T-helper 1 cell treated with Interleukin-12 subunit alpha and Interleukin-12 subunit beta and Interleukin-4 antibody, amounts not matched to agents 30 μg/mL and 1 μg/mL, for 36 hours (primary cell): ENCODE measurements at regions not wholly inside any gene's neighbourhood (a gene's known extent, or its start where the extent isn't known, plus 50 kb on each side); places are given as distances from the start of the nearest gene placed in this dataset.

Source experiments
- H3K27ac Mint-ChIP-seq: one replicate; pipeline ENCODE4 v1.8.0; 2021; ENCODE audit warnings: mild to moderate bottlenecking, mixed read lengths
- H3K27me3 Mint-ChIP-seq: one replicate; pipeline ENCODE4 v1.8.0; 2021; ENCODE audit warnings: low read depth, mixed read lengths
- H3K36me3 Mint-ChIP-seq: one replicate; pipeline ENCODE4 v1.8.0; 2021; ENCODE audit warnings: low read depth, mixed read lengths
- H3K4me1 Mint-ChIP-seq: one replicate; pipeline ENCODE4 v1.8.0; 2021; ENCODE audit warnings: low read depth, mixed read lengths
- H3K4me3 Mint-ChIP-seq: one replicate; pipeline ENCODE4 v1.8.0; 2021; ENCODE audit warnings: mild to moderate bottlenecking, moderate library complexity, mixed read lengths
- H3K9me3 Mint-ChIP-seq: one replicate; pipeline ENCODE4 v1.8.0; 2021; ENCODE audit warnings: mixed read lengths

DNA sequence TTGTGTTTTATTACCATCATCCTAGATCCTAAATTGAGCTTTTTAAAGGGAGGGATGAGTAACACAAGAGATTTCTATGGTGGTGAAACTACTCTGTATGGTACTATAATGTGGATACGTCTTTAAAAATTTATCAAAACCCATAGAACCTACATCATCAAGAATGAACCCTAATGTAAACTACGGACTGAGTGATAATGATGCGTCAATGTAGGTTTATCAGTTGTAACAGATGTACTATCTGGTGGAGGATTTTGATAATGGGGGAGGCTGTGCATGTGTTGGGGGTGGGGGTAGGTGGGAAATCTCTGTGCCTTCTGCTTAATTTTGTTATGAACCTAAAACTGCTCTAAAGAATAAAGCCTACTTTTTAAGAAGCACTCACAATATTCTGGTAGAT is 724.1 kb upstream of the SOX9 start:
- Mint-ChIP-seq H3K9me3 (peaks cover 12% of the 10 kb centered on the region), H3K4me1 (no peaks in the 10 kb centered on the region), H3K27ac (no peak overlapping the region), H3K27me3 (no peaks in the 10 kb centered on the region), H3K4me3 (no peak overlapping the region), H3K36me3 (no peaks in the 10 kb centered on the region)

DNA sequence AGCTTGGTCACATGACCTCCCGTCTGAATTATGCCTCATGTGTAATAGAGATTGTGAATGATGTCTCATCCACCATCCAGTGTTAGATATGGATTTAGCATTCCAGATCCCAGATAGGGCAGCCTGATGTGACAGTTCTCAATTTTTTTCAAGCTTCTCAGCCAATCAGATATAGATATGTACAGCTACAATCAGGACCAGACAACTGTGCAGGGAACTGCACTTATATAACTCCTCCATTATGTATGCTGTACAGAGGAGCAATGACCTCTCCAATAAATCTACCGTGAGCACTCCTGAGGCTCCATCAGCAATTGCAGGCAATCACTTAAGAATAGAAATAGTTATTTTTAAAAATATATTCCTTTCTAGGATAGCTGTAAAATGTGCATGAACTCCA is 722.8 kb upstream of the SOX9 start:
- Mint-ChIP-seq H3K4me3 (no peak overlapping the region), H3K4me1 (no peaks in the 10 kb centered on the region), H3K9me3 (peaks cover 12% of the 10 kb centered on the region), H3K27me3 (no peaks in the 10 kb centered on the region), H3K36me3 (no peaks in the 10 kb centered on the region), H3K27ac (no peak overlapping the region)

DNA sequence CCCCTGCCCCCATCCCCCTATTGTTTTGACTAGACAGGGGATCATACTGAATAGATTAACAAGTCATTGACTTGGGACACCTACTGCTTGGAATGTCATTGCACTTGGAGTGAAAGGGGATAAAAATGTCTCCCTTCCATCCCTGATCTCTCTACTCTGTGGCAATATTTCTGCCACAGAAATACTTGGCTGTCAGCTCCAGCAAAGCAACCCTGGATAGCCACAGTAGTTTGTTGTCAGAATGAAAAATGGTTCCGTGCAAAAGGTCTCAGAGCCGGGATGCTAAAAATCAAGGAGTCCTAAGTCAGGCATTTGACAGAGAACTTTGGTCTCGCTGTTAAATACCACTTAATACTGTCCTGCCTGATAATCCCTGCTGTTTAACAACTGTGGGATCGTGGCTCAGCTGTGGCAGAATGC is 722.0 kb upstream of the SOX9 start:
- Mint-ChIP-seq H3K4me1 (no peaks in the 10 kb centered on the region), H3K4me3 (no peak overlapping the region), H3K36me3 (no peaks in the 10 kb centered on the region), H3K27me3 (no peaks in the 10 kb centered on the region), H3K27ac (no peak overlapping the region), H3K9me3 (peaks cover 15% of the 10 kb centered on the region)

DNA sequence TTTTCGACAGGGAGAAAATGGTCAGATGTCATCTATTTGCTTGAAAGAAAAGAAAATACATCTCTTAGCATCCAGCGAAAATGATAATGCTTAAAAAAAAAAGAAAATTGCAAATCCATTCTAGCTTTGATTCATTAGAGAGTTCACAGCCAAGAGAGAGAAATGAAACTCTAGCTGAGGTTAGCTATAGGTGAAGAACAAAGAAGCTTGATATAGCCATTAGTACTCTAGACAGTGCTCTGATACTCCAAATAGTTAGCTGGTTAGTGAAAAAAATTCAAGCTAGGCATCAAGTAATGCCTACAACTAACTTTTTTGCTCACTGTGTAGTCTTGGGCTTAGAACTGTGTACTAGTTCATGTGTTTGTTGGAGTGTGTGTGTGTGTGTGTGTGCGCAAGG is 721.6 kb upstream of the SOX9 start:
- H3K27ac Mint-ChIP-seq: no peak overlapping the region
- H3K27me3 Mint-ChIP-seq: no peaks in the 10 kb centered on the region
- peaks cover 18% of the 10 kb centered on the region for H3K9me3 Mint-ChIP-seq
- no peaks in the 10 kb centered on the region for H3K36me3 Mint-ChIP-seq
- no peaks in the 10 kb centered on the region for H3K4me1 Mint-ChIP-seq
- no peak overlapping the region for H3K4me3 Mint-ChIP-seq

DNA sequence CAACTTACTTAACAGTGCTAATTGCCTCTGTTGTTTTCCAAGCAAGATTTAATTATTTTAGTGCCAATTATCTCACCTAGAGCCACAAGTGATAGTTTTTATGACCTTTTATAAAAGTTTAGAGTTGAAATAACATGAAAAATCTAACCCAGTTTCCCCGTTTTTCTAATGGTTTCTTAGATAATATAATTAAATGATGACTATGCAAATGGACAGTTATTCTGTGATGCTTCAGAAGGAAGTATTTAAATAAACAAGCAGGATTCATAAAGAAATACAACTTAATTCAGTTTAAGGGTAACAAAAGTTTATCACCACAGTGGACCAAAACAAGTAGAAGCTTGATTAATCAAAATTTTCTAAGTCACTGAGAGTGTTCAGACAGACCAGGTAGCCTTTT is 721.2 kb upstream of the SOX9 start:
- H3K27me3 Mint-ChIP-seq: no peaks in the 10 kb centered on the region
- H3K4me3 Mint-ChIP-seq: no peak overlapping the region
- H3K36me3 Mint-ChIP-seq: no peaks in the 10 kb centered on the region
- no peak overlapping the region for H3K27ac Mint-ChIP-seq
- H3K9me3 Mint-ChIP-seq: peaks cover 17% of the 10 kb centered on the region
- H3K4me1 Mint-ChIP-seq: no peaks in the 10 kb centered on the region

DNA sequence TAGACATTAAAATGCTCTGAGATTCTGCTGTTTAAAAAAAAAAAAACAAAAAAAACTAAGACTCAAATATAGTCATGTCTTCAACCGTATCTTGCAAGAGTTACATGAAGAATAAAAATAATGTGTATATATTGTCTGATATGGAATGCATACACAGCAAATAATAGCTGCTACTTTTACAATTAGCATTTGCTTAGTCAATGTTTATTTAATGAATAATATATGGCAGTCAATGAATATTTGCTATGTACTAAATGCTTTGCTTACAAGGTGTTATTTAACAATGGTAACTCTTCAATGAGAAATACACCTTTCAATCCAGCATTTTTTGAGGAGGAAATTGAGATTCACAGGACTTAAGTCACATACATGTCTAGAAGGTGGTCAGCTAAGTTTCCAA is 718.8 kb upstream of the SOX9 start:
- H3K4me1 Mint-ChIP-seq: no peaks in the 10 kb centered on the region
- H3K27ac Mint-ChIP-seq: no peak overlapping the region
- peaks cover 13% of the 10 kb centered on the region for H3K9me3 Mint-ChIP-seq
- no peaks in the 10 kb centered on the region for H3K27me3 Mint-ChIP-seq
- H3K36me3 Mint-ChIP-seq: no peaks in the 10 kb centered on the region
- no peak overlapping the region for H3K4me3 Mint-ChIP-seq

DNA sequence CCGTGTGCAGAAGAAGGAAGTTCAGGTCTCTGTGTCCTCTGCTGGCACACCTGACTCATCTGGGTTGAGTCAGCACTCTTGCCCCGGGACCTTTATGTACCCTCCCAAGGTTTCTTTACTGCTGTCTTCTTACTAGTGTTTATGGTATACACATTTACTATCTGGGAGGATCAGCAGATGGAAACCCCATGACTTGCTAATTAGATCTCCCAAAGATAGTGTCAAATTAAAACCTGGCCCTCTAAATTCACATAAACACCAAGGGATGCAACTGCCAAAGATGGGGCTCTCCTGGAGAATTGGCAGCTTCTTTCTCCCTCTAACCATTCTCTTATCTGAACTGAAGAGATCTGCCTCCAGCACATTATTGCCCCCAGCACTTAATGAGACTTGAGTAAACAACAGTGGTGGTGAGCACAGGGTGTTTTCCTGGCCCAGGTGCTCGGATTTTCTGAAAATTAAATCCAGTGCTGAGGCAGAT is 718.1 kb upstream of the SOX9 start:
- Mint-ChIP-seq H3K4me3 (no peak overlapping the region), H3K27ac (no peak overlapping the region), H3K4me1 (no peaks in the 10 kb centered on the region), H3K9me3 (peaks cover 13% of the 10 kb centered on the region), H3K27me3 (no peaks in the 10 kb centered on the region), H3K36me3 (no peaks in the 10 kb centered on the region)

DNA sequence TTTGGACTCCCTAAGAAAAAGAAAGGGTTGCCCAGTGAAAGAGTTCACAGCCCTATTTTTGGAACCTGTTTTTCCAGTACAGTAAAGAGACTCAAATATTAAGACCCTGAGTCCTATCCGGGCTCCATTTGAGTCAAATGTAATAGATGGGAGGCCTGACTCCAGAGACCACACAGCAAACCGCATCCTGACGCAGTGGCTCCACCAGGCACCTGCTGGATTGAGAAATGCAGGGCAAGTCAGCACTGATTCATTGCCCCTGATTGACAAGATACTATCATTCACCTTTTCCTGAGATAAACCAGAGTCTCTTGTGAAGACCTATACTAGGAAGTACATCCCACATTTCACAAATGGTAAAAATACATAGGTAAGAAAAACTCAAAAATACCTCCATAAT is 715.7 kb upstream of the SOX9 start:
- H3K27ac Mint-ChIP-seq: no peak overlapping the region
- no peaks in the 10 kb centered on the region for H3K4me1 Mint-ChIP-seq
- peaks cover 10% of the 10 kb centered on the region for H3K9me3 Mint-ChIP-seq
- H3K27me3 Mint-ChIP-seq: no peaks in the 10 kb centered on the region
- H3K4me3 Mint-ChIP-seq: no peak overlapping the region
- H3K36me3 Mint-ChIP-seq: no peaks in the 10 kb centered on the region

DNA sequence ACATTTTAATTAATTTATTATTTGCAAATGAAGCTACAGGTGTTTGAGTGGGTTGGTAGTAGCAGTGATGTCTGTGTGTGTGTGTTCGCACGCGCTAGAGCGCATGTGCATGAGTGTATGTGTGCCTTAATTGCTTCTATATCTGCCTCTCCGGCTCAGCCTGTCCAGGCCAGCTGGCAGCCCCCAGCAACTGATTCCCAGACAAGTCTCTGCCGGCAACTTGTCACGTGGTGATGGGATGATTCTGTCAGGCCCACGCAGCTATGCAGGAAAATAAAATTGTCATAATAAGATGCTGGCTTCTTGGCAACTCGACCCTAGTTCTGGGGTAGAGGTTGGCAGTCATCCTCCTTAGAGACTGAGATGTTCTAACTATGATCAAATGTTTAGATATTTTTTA is 712.8 kb upstream of the SOX9 start:
- Mint-ChIP-seq H3K27me3 (no peaks in the 10 kb centered on the region), H3K4me3 (no peak overlapping the region), H3K9me3 (peaks cover 6% of the 10 kb centered on the region), H3K4me1 (no peaks in the 10 kb centered on the region), H3K36me3 (no peaks in the 10 kb centered on the region), H3K27ac (no peak overlapping the region)

DNA sequence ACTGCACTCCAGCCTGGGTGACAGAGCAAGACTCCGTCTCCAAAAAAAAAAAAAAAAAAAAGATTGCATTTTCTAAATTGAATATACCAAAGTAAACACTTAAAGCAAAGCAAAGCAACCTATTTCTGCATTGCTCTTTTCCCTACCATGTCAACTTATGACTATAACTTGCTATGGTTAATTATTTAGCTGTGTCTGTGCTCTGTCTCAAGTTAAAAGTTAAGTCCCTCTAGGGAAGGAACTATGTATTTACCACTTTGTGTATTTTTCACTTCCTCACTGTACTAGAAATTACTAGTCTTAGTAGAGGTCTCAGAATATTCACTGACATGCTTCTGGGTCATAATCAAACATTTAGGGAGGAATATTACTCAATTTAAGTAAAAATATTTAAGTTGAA is 711.7 kb upstream of the SOX9 start:
- no peaks in the 10 kb centered on the region for H3K36me3 Mint-ChIP-seq
- no peaks in the 10 kb centered on the region for H3K4me1 Mint-ChIP-seq
- no peaks in the 10 kb centered on the region for H3K9me3 Mint-ChIP-seq
- no peak overlapping the region for H3K27ac Mint-ChIP-seq
- H3K27me3 Mint-ChIP-seq: no peaks in the 10 kb centered on the region
- no peak overlapping the region for H3K4me3 Mint-ChIP-seq

DNA sequence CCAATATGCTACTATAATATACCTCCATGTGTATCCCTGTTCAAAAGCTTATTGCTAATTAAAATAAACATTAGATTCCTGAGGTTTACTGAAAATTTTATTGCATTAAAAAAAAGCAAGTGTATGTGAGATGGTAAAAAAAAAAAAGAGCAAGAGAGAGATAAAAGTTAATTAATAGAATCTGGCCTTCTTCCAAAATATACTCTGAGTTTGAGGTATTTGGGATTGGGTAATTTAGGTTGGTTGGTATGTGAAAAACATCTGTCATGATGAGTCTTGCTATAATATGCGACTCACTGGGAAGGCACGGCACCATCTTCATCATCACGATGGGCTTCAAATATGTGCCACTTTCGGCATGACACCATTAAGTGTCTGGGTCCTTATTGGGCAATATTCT is 711.1 kb upstream of the SOX9 start:
- no peak overlapping the region for H3K4me3 Mint-ChIP-seq
- no peak overlapping the region for H3K27ac Mint-ChIP-seq
- H3K27me3 Mint-ChIP-seq: no peaks in the 10 kb centered on the region
- H3K4me1 Mint-ChIP-seq: no peaks in the 10 kb centered on the region
- no peaks in the 10 kb centered on the region for H3K9me3 Mint-ChIP-seq
- H3K36me3 Mint-ChIP-seq: no peaks in the 10 kb centered on the region

DNA sequence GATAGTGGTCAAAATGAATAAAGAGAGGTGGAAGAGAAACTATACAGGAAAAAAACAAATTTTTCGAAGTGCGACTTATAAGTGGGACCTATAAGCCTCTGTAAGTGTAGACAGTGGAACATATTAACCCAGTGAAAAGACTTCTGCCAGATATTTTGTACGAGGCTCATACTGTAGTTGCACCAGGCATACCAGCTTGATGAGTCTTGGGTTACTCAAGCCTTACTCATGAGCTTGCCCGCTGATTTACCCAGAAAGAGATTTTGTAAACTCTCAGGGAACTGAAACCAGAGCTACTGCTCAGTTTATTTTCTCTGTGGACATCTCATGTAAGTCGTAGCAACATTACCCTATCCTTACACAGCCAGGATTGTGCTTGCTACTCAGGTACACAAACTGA is 708.0 kb upstream of the SOX9 start:
- Mint-ChIP-seq H3K27me3 (no peaks in the 10 kb centered on the region), H3K36me3 (no peaks in the 10 kb centered on the region), H3K27ac (no peak overlapping the region), H3K4me3 (no peak overlapping the region), H3K9me3 (no peaks in the 10 kb centered on the region), H3K4me1 (no peaks in the 10 kb centered on the region)

DNA sequence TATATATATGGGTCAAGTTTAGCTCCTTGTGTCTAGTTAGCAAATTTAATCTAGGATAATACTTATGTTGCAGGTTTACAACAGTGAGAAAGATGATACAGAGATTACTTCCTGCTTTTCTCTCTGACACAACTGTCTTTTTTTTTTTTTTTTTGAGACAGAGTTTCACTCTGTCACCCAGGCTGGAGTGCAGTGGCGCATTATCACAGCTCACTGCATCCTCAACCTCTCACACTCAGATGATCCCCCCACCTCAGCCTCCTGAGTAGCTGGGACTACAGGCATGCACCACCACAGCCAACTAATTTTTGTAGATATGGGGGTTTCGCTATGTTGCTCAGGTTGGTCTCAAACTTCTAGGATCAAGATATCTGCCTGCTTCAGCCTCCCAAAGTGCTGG is 706.9 kb upstream of the SOX9 start:
- Mint-ChIP-seq H3K27me3 (no peaks in the 10 kb centered on the region), H3K36me3 (no peaks in the 10 kb centered on the region), H3K4me1 (no peaks in the 10 kb centered on the region), H3K4me3 (no peak overlapping the region), H3K9me3 (no peaks in the 10 kb centered on the region), H3K27ac (no peak overlapping the region)

DNA sequence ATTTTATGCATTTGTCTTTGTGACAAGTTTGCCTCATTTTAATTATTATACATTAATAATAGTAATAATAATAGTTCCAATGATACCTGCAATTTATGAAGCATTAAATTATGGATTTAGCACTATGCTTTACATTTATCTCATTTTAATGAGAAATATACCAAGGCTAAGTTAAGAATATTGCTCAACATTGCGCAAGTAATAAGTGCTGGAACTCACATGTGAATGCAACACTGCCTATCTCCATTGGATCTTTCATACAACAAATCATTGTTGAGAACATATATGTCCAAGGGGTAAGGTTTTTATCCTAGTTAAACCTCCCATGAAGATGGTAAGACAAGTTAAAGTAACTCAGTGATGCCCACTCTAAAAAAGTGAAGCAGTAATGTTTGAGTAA is 703.7 kb upstream of the SOX9 start:
- no peaks in the 10 kb centered on the region for H3K36me3 Mint-ChIP-seq
- peaks cover under 1% of the 10 kb centered on the region for H3K9me3 Mint-ChIP-seq
- H3K27me3 Mint-ChIP-seq: no peaks in the 10 kb centered on the region
- H3K27ac Mint-ChIP-seq: no peak overlapping the region
- no peak overlapping the region for H3K4me3 Mint-ChIP-seq
- no peaks in the 10 kb centered on the region for H3K4me1 Mint-ChIP-seq

DNA sequence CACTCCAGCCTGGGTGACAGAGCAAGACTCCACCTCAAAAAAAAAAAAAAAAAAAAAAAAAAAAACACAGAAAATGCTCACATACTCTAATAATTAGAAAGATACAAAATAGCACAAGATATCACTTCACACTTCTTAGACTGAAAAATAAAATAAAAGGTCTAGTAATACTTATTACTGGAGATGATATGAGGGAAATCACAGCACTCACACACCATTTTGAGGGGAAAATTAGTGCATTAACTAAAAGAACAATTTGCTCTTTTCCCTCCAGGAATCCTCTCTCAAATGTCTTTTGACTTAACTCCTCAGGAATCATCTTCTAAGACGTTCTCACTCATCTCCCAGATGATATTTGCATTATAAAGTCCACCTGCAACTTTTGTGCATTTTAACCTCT is 697.9 kb upstream of the SOX9 start:
- Mint-ChIP-seq H3K27ac (no peak overlapping the region), H3K36me3 (no peaks in the 10 kb centered on the region), H3K9me3 (peaks cover 8% of the 10 kb centered on the region), H3K27me3 (no peaks in the 10 kb centered on the region), H3K4me1 (no peaks in the 10 kb centered on the region), H3K4me3 (no peak overlapping the region)

DNA sequence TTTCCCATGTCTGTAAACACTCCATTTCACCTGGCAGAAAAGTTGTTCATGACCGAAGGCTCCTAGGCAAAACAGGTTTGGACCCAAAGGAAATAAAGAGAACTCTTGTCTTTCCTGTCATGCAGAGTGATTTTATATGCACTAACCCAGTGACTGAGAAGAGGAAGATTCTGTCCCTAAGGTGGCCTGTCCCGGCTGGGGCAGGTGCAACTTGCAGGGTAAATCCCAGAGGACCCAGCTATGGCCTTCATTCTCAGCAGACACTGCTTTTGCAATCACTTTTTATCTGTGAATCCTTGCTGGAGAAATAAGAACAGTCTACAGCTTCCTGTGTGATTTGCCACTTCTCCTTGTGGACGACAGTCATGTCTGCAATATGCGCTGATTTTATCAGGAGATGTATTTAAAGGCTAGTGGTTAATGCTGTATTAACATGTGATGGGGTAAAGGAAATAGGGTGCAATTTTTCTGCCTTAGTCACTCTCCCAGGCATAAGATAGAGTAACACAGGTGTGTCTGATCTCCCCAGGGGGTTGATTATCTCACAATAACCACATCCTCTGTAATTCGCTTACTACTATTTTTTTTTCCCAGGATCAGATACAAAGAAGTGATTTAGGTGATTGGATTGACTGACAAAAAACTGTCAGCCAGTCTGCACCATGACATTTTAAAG is 696.8 kb upstream of the SOX9 start:
- no peak overlapping the region for H3K4me3 Mint-ChIP-seq
- H3K27ac Mint-ChIP-seq: no peak overlapping the region
- H3K9me3 Mint-ChIP-seq: peaks cover 13% of the 10 kb centered on the region
- no peaks in the 10 kb centered on the region for H3K36me3 Mint-ChIP-seq
- no peaks in the 10 kb centered on the region for H3K27me3 Mint-ChIP-seq
- peaks cover 2% of the 10 kb centered on the region for H3K4me1 Mint-ChIP-seq
